GM18873 (cell line): ENCODE measurements at regions not wholly inside any gene's neighbourhood (a gene's known extent, or its start where the extent isn't known, plus 50 kb on each side); places are given as distances from the start of the nearest gene placed in this dataset.
"Not testable (repeated sequence)": the region's sequence is repeated elsewhere in the genome, so short reads cannot be mapped to it uniquely, and the experiment has no call there.

Experiments used
- ATAC-seq: cut with Tn5 transposase; IDR thresholded peaks from one replicate; pipeline ENCODE4 v1.9.1; 2021; ENCODE audit warnings: mild to moderate bottlenecking, moderate library complexity, moderate number of reproducible peaks; ENCODE audit not compliant: unreplicated experiment, low FRiP score

- no peak for ATAC-seq
Observed at GRCh38 chr3:102032491-102033383, 183.4 kb downstream of the NFKBIZ start.

GRCh38 chr3:102034639-102035451 lies 185.5 kb downstream of the NFKBIZ start:
- no peak for ATAC-seq

- ATAC-seq = peak; percentile 41
Observed at GRCh38 chr3:102036017-102036416, 186.7 kb downstream of the NFKBIZ start.

- ATAC-seq = no peak
Observed at GRCh38 chr3:102036472-102036871, 187.2 kb downstream of the NFKBIZ start.

GRCh38 chr3:102037209-102037608 lies 187.9 kb downstream of the NFKBIZ start:
- no peak for ATAC-seq

- ATAC-seq = no peak
Observed at GRCh38 chr3:102037791-102038190, 188.5 kb downstream of the NFKBIZ start.

- ATAC-seq = peak; percentile 78
Observed at GRCh38 chr3:102038477-102039142, 189.3 kb downstream of the NFKBIZ start.

GRCh38 chr3:102040144-102040543 lies 190.8 kb downstream of the NFKBIZ start:
- ATAC-seq = not testable (repeated sequence)

GRCh38 chr3:102053375-102053989 lies 204.2 kb downstream of the NFKBIZ start:
- ATAC-seq = peak; percentile 45

- ATAC-seq = no peak
Observed at GRCh38 chr3:102054543-102055080, 205.3 kb downstream of the NFKBIZ start.

- ATAC-seq = peak; percentile 85
Observed at GRCh38 chr3:102057781-102058421, 208.6 kb downstream of the NFKBIZ start.

- ATAC-seq = peak; percentile 79
Observed at GRCh38 chr3:102059145-102059943, 210.0 kb downstream of the NFKBIZ start.

- ATAC-seq = peak; percentile 30
Observed at GRCh38 chr3:102060814-102061213, 211.5 kb downstream of the NFKBIZ start.

GRCh38 chr3:102063572-102063971 lies 214.3 kb downstream of the NFKBIZ start:
- ATAC-seq = no peak

- ATAC-seq = no peak
Observed at GRCh38 chr3:102066470-102066869, 217.2 kb downstream of the NFKBIZ start.

- ATAC-seq = no peak
Observed at GRCh38 chr3:102068327-102068726, 219.0 kb downstream of the NFKBIZ start.

GRCh38 chr3:102068736-102069135 lies 219.4 kb downstream of the NFKBIZ start:
- ATAC-seq = no peak

- ATAC-seq = no peak
Observed at GRCh38 chr3:102069211-102069662, 219.9 kb downstream of the NFKBIZ start.

GRCh38 chr3:102074946-102075345 lies 225.6 kb downstream of the NFKBIZ start:
- no peak for ATAC-seq
